ENCODE measurements at regions not wholly inside any gene's neighbourhood (a gene's known extent, or its start where the extent isn't known, plus 50 kb on each side); places are given as distances from the start of the nearest gene placed in this dataset.

- H3K4me1 ChIP-seq, result no peaks in the 10 kb centered on the region
- no peak overlapping the region for H3K27ac ChIP-seq
- H3K9me3 ChIP-seq, result peaks cover 0 to 6% of the 10 kb centered on the region in 2 donors
- no peaks in the 10 kb centered on the region for H3K36me3 ChIP-seq
- no peak for ATAC-seq
- no peaks in the 10 kb centered on the region for H3K27me3 ChIP-seq
- intact Hi-C loops (cut with DNase I), result no loop called here
- no peak overlapping the region for H3K4me3 ChIP-seq
- no peak for DNase-seq
- TF ChIP-seq, protein P1, sequence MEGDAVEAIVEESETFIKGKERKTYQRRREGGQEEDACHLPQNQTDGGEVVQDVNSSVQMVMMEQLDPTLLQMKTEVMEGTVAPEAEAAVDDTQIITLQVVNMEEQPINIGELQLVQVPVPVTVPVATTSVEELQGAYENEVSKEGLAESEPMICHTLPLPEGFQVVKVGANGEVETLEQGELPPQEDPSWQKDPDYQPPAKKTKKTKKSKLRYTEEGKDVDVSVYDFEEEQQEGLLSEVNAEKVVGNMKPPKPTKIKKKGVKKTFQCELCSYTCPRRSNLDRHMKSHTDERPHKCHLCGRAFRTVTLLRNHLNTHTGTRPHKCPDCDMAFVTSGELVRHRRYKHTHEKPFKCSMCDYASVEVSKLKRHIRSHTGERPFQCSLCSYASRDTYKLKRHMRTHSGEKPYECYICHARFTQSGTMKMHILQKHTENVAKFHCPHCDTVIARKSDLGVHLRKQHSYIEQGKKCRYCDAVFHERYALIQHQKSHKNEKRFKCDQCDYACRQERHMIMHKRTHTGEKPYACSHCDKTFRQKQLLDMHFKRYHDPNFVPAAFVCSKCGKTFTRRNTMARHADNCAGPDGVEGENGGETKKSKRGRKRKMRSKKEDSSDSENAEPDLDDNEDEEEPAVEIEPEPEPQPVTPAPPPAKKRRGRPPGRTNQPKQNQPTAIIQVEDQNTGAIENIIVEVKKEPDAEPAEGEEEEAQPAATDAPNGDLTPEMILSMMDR (IDR thresholded peaks at IDR 0.05), result no peak
Measured at GRCh38 chr14:29092121-29092520, 325.5 kb downstream of the FOXG1 start.

DNA sequence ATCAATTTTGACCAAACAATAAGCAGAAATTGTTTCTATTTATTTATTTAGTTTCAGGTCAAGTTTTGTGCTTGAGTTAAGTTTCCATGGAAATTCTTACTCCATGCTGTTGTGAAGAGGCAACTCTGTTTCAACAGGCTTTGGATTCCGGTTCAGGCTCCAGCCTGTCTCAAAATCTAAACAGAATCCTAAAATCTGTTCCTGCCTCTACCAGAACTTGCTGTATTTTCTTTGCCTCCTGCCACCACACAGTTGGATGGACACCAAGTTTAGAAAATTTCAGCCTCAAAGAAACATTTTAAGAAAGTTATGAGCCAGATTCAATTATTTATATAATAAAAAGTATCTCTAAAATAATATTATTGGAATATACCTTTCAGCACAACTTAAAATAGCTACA, 330.9 kb downstream of the FOXG1 start:
- Histone ChIP-seq H3K4me3 (no peak overlapping the region), H3K27me3 (no peaks in the 10 kb centered on the region), H3K27ac (no peak overlapping the region), H3K4me1 (no peaks in the 10 kb centered on the region), H3K36me3 (no peaks in the 10 kb centered on the region), H3K9me3 (no peaks in the 10 kb centered on the region)
- intact Hi-C loops (cut with DNase I), result no loop called here
- ATAC-seq (no peak), DNase-seq (no peak)
- TF ChIP-seq, protein P1 (IDR thresholded peaks at IDR 0.05), result no peak

- ATAC-seq, result no peak
- Histone ChIP-seq H3K4me1 (no peaks in the 10 kb centered on the region), H3K27ac (no peak overlapping the region), H3K27me3 (no peaks in the 10 kb centered on the region), H3K4me3 (no peak overlapping the region), H3K36me3 (no peaks in the 10 kb centered on the region), H3K9me3 (no peaks in the 10 kb centered on the region)
- DNase-seq, result no peak
- TF ChIP-seq, protein P1 (IDR thresholded peaks at IDR 0.05), result no peak
- intact Hi-C loops (cut with DNase I), result no loop called here
Measured at GRCh38 chr14:29098656-29099055, 332.1 kb downstream of the FOXG1 start.

DNA sequence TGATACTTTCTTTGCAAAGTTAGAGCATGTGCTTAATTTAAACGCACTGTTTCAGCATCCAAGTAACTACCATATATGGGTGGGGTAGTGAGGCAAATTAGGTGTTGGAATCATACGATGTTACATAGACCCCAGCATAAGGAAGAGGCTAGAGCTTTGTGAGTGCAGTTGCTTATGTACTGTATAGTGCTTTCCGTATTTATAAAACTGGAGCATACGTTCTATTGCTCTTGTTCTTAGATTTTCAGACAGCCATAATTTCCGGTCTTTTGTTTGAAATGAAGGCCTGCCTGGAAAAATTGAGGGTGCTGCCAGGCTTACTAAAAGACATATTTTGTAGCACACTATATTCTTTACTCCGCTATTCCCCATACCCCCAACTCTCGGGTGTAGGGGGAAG, 335.7 kb downstream of the FOXG1 start:
- TF ChIP-seq, protein P1 (IDR thresholded peaks at IDR 0.05), result no peak
- DNase-seq, result no peak

GRCh38 chr14:29102996-29103395, 336.4 kb downstream of the FOXG1 start:
- no peak overlapping the region for H3K27ac ChIP-seq
- TF ChIP-seq, protein P1 (IDR thresholded peaks at IDR 0.05), result no peak
- H3K4me3 ChIP-seq, result no peak overlapping the region
- no peaks in the 10 kb centered on the region for H3K36me3 ChIP-seq
- DNase-seq (no peak), ATAC-seq (no peak)
- intact Hi-C loops (cut with DNase I), result no loop called here
- H3K27me3 ChIP-seq, result no peaks in the 10 kb centered on the region
- H3K9me3 ChIP-seq, result no peaks in the 10 kb centered on the region
- H3K4me1 ChIP-seq, result no peaks in the 10 kb centered on the region

More for the DNA sequence above, 335.7 kb downstream of the FOXG1 start:
- no peaks in the 10 kb centered on the region for H3K9me3 ChIP-seq
- H3K36me3 ChIP-seq, result no peaks in the 10 kb centered on the region
- intact Hi-C loops (cut with DNase I), result no loop called here
- no peak overlapping the region for H3K4me3 ChIP-seq
- no peaks in the 10 kb centered on the region for H3K4me1 ChIP-seq
- ATAC-seq, result no peak
- H3K27me3 ChIP-seq, result no peaks in the 10 kb centered on the region
- no peak overlapping the region for H3K27ac ChIP-seq

Measured in left lung (tissue), 4 donors.